B cell (primary cell): ENCODE measurements at regions not wholly inside any gene's neighbourhood (a gene's known extent, or its start where the extent isn't known, plus 50 kb on each side); places are given as distances from the start of the nearest gene placed in this dataset.

Experiments
- ATAC-seq: fragments of 200-7000 bp; cut with Tn5 transposase; one replicate; pipeline ENCODE4 v1.10.0; 2021; ENCODE audit warnings: low read depth, mild to moderate bottlenecking, moderate number of reproducible peaks, moderate library complexity
- CTCF ChIA-PET: fragments of 350-600 bp; sonication (Branson Sonifier 250); formaldehyde crosslinking; loops from one replicate; lab custom pipeline; 2021; ENCODE audit warnings: antibody characterized with exemption, inconsistent platforms; lab: Charles Lee
- POLR2A ChIA-PET: fragments of 350-600 bp; sonication (Branson Sonifier 250); formaldehyde crosslinking; loops from one replicate; lab custom pipeline; 2021; ENCODE audit warnings: antibody characterized with exemption; lab: Charles Lee
- DNase-seq: peaks from one replicate; pipeline ENCODE4 v3.0.0; 2013
- H2AFZ ChIP-seq: 2 replicates; pipeline ENCODE4 v1.6.1; 2012; ENCODE audit warnings: mild to moderate bottlenecking, low read depth, low read length; ENCODE audit not compliant: insufficient read depth, poor library complexity, severe bottlenecking
- H3K27ac ChIP-seq, 2 donors: 1 replicate in 1 of 2; 2 replicates in 1 of 2; pipeline ENCODE4 v1.5.1; 2012 to 2013; ENCODE audit warnings: low read length in 2 of 2, mild to moderate bottlenecking in 2 of 2, moderate library complexity in 1 of 2
- H3K27me3 ChIP-seq, 4 experiments: fragments of 200-600 bp in 1 of 4; sonication (generic) in 1 of 4; replicated peaks in 1 of 4; 1 replicate in 2 of 4; 2 replicates in 2 of 4; pipeline versions ENCODE4 v1.6.1 to v1.7.0; 2013 to 2016; ENCODE audit warnings: low read length in 3 of 4, mild to moderate bottlenecking in 2 of 4, mixed read lengths in 1 of 4, moderate library complexity in 1 of 4; ENCODE audit not compliant: insufficient read depth in 4 of 4, control insufficient read depth in 3 of 4; ENCODE audit errors: control extremely low read depth in 1 of 4
- H3K36me3 ChIP-seq, 2 experiments: replicated peaks in 1 of 2; 1 replicate in 1 of 2; 2 replicates in 1 of 2; pipeline versions ENCODE4 v1.6.1 to v1.7.1; 2013; ENCODE audit warnings: low read length in 1 of 2; ENCODE audit not compliant: insufficient read depth in 2 of 2, control insufficient read depth in 1 of 2; ENCODE audit errors: control extremely low read depth in 1 of 2, extremely low read depth in 1 of 2
- H3K4me1 ChIP-seq, 2 donors: fragments of 200-600 bp in 1 of 2; sonication (generic) in 1 of 2; 1 replicate in 1 of 2; 2 replicates in 1 of 2; pipeline versions ENCODE4 v1.5.1 to v1.6.1; 2013 to 2017; ENCODE audit warnings: low read length in 2 of 2; ENCODE audit not compliant: control insufficient read depth in 2 of 2, insufficient read depth in 2 of 2
- H3K4me2 ChIP-seq: replicated peaks from 2 replicates; pipeline ENCODE3; 2012; ENCODE audit warnings: mild to moderate bottlenecking, low read depth, low read length; ENCODE audit not compliant: poor library complexity, severe bottlenecking
- H3K4me3 ChIP-seq, 5 experiments: fragments of 200-600 bp in 1 of 5; sonication (generic) in 1 of 5; 1 replicate in 3 of 5; 2 replicates in 2 of 5; pipeline versions ENCODE4 v1.5.1 to v1.7.0; 2011 to 2016; ENCODE audit warnings: low read length in 4 of 5, mild to moderate bottlenecking in 4 of 5, low read depth in 2 of 5, control low read depth in 1 of 5, moderate library complexity in 1 of 5; ENCODE audit not compliant: insufficient read depth in 1 of 5; ENCODE audit errors: control extremely low read depth in 1 of 5, extremely low read depth in 1 of 5
- H3K79me2 ChIP-seq: fragments of 200-600 bp; sonication (generic); one replicate; pipeline ENCODE4 v1.6.0; 2016; ENCODE audit warnings: low read length; ENCODE audit not compliant: control insufficient read depth, insufficient read depth
- H3K9ac ChIP-seq: fragments of 200-600 bp; sonication (generic); 2 replicates; pipeline ENCODE4 v1.6.1; 2017; ENCODE audit warnings: mild to moderate bottlenecking, low read length, moderate library complexity
- H3K9me3 ChIP-seq, 3 donors: one replicate each; pipeline versions ENCODE4 v1.6.1 to v1.7.1; 2013; ENCODE audit warnings: low read length in 2 of 3; ENCODE audit not compliant: control insufficient read depth in 2 of 3, insufficient read depth in 1 of 3; ENCODE audit errors: control extremely low read depth in 1 of 3
- H4K20me1 ChIP-seq: 2 replicates; pipeline ENCODE4 v1.6.0; 2012; ENCODE audit warnings: mild to moderate bottlenecking, low read length; ENCODE audit not compliant: insufficient read depth, control insufficient read depth, poor library complexity, severe bottlenecking
- H3K27ac Mint-ChIP-seq: one replicate; pipeline ENCODE4 v1.8.0; 2021; ENCODE audit warnings: mixed read lengths
- H3K27me3 Mint-ChIP-seq: one replicate; pipeline ENCODE4 v1.8.0; 2021; ENCODE audit warnings: mixed read lengths
- H3K4me1 Mint-ChIP-seq: one replicate; pipeline ENCODE4 v1.8.0; 2021; ENCODE audit warnings: mixed read lengths
- H3K4me3 Mint-ChIP-seq: one replicate; pipeline ENCODE4 v1.8.0; 2021; ENCODE audit warnings: mixed read lengths
- H3K9me3 Mint-ChIP-seq: one replicate; pipeline ENCODE4 v1.8.0; 2022; ENCODE audit warnings: mixed read lengths; ENCODE audit not compliant: insufficient read depth
- EZH2 ChIP-seq: IDR thresholded peaks from 2 replicates; pipeline ENCODE4 v1.6.1; 2012; ENCODE audit warnings: borderline replicate concordance, low read depth, mild to moderate bottlenecking, moderate library complexity, low read length; ENCODE audit not compliant: insufficient read depth, poor library complexity, severe bottlenecking
- WGBS: methylation state at CpG from one replicate; pipeline ENCODE4 v1.1.5; 2013; ENCODE audit warnings: missing lambda C conversion rate; ENCODE audit not compliant: insufficient coverage; 5-methylcytosine and 5-hydroxymethylcytosine counted together
- intact Hi-C: fragments of 100-400 bp; cut with micrococcal nuclease; formaldehyde crosslinking; loops from one replicate; pipeline ENCODE4 v1.10.0; 2022
- TF ChIP-seq, protein P1 (sequence below): fragments of 200-600 bp; IDR thresholded peaks from one replicate; pipeline ENCODE4 v1.8.0; 2022; ENCODE audit warnings: antibody characterized with exemption, mild to moderate bottlenecking

DNA sequence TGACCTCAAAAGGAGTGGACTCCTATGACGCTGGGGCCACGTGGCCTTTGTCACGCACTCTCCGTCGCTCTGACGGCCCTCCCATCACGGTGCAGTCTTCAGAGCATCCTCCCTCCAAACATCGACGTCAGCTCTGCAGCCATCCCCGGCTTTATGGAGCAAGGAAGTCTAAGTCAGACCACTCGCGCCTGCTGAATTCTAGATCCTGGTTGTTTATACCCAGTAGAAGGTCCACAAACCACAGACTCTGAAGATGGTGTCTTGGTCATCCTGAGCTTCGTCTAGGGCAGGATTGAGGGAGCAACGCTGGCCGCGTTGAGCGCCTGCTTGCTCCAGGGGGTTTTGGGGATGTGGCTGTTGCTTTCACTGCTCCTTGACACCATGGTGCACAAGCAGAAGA lies 228.0 kb upstream of the SALL3 start:
- Histone ChIP-seq H4K20me1 (no peaks in the 10 kb centered on the region), H3K27ac (no peak overlapping the region), H3K4me1 (no peaks in the 10 kb centered on the region), H3K9ac (no peak overlapping the region), H3K79me2 (no peaks in the 10 kb centered on the region), H3K4me3 (no peak overlapping the region), H2AFZ (no peak overlapping the region), H3K4me2 (no peak overlapping the region), H3K9me3 (peaks cover 0 to 4% (median 0%) of the 10 kb centered on the region in 3 donors), H3K36me3 (no peaks in the 10 kb centered on the region), H3K27me3 (no peaks in the 10 kb centered on the region)
- 95% methylated on average over 17 of the region's 17 CpGs for WGBS
- Mint-ChIP-seq H3K9me3 (no peaks in the 10 kb centered on the region), H3K4me1 (no peaks in the 10 kb centered on the region), H3K27me3 (no peaks in the 10 kb centered on the region), H3K4me3 (no peak overlapping the region), H3K27ac (no peak overlapping the region)
- no peak for ATAC-seq
- intact Hi-C loops: no loop called here
- ChIA-PET POLR2A (no interaction called here), CTCF (no interaction called here)
- TF ChIP-seq EZH2: no peak
- TF ChIP-seq, protein P1, sequence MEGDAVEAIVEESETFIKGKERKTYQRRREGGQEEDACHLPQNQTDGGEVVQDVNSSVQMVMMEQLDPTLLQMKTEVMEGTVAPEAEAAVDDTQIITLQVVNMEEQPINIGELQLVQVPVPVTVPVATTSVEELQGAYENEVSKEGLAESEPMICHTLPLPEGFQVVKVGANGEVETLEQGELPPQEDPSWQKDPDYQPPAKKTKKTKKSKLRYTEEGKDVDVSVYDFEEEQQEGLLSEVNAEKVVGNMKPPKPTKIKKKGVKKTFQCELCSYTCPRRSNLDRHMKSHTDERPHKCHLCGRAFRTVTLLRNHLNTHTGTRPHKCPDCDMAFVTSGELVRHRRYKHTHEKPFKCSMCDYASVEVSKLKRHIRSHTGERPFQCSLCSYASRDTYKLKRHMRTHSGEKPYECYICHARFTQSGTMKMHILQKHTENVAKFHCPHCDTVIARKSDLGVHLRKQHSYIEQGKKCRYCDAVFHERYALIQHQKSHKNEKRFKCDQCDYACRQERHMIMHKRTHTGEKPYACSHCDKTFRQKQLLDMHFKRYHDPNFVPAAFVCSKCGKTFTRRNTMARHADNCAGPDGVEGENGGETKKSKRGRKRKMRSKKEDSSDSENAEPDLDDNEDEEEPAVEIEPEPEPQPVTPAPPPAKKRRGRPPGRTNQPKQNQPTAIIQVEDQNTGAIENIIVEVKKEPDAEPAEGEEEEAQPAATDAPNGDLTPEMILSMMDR: no peak
- no peak for DNase-seq

DNA sequence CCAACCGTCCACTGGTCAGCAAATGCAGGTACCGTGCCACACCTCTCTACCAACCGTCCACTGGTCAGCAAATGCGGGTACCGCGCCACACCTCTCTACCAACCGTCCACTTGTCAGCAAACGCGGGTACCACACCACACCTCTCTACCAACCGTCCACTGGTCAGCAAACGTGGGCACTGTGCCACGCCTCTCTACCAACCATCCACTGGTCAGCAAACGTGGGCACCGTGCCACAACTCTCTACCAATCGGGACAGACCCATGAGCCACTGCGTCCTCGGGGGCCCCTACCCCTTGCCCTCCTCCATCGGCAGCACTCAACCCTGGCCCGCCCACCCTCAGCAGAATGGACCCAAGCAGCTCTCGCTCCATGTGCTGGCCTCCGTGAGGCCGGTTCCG lies 226.4 kb upstream of the SALL3 start:
- H2AFZ ChIP-seq: no peak overlapping the region
- no peaks in the 10 kb centered on the region for H4K20me1 ChIP-seq
- H3K4me1 Mint-ChIP-seq: no peaks in the 10 kb centered on the region
- no peaks in the 10 kb centered on the region for H3K27me3 ChIP-seq
- DNase-seq (no peak), ATAC-seq (no peak)
- no peak overlapping the region for H3K9ac ChIP-seq
- ChIA-PET POLR2A (no interaction called here), CTCF (no interaction called here)
- no peak overlapping the region for H3K27ac Mint-ChIP-seq
- H3K4me2 ChIP-seq: no peak overlapping the region
- no peaks in the 10 kb centered on the region for H3K9me3 Mint-ChIP-seq
- intact Hi-C loops: no loop called here
- no peaks in the 10 kb centered on the region for H3K27me3 Mint-ChIP-seq
- H3K4me3 ChIP-seq: no peak overlapping the region
- peaks cover 0 to 6% (median 0%) of the 10 kb centered on the region in 3 donors for H3K9me3 ChIP-seq
- no peak overlapping the region for H3K4me3 Mint-ChIP-seq
- H3K4me1 ChIP-seq: no peaks in the 10 kb centered on the region
- TF ChIP-seq, protein P1: no peak
- TF ChIP-seq EZH2: no peak
- H3K27ac ChIP-seq: no peak overlapping the region
- no peaks in the 10 kb centered on the region for H3K79me2 ChIP-seq
- WGBS: 95% methylated on average over 21 of the region's 23 CpGs
- no peaks in the 10 kb centered on the region for H3K36me3 ChIP-seq
